ENCODE measurements at regions not wholly inside any gene's neighbourhood (a gene's known extent, or its start where the extent isn't known, plus 50 kb on each side); places are given as distances from the start of the nearest gene placed in this dataset.
"Not testable (repeated sequence)": the region's sequence is repeated elsewhere in the genome, so short reads cannot be mapped to it uniquely, and the experiment has no call there.

- DNase-seq (ENCODE audit: low read depth in 4 of 4, low spot score in 2 of 4): no peak
These were observed 77.9 kb upstream of the RHOBTB1 start for GRCh38 chr10:61021926-61022325.

- DNase-seq (ENCODE audit: low read depth in 4 of 4, low spot score in 2 of 4): no peak
These were observed 76.6 kb upstream of the RHOBTB1 start for GRCh38 chr10:61020420-61021158.

GRCh38 chr10:61018146-61018545 lies 74.2 kb upstream of the RHOBTB1 start:
- no peak for DNase-seq (ENCODE audit: low read depth in 4 of 4, low spot score in 2 of 4)

GRCh38 chr10:61016630-61017029 lies 72.6 kb upstream of the RHOBTB1 start:
- DNase-seq (ENCODE audit: low read depth in 4 of 4, low spot score in 2 of 4): no peak

GRCh38 chr10:61016007-61016406 lies 72.0 kb upstream of the RHOBTB1 start:
- no peak for DNase-seq (ENCODE audit: low read depth in 4 of 4, low spot score in 2 of 4)

- no peak for DNase-seq (ENCODE audit: low read depth in 4 of 4, low spot score in 2 of 4)
These were observed 66.9 kb upstream of the RHOBTB1 start for GRCh38 chr10:61010863-61011262.

- DNase-seq (ENCODE audit: low read depth in 4 of 4, low spot score in 2 of 4): not testable (repeated sequence)
These were observed 59.1 kb upstream of the RHOBTB1 start for GRCh38 chr10:61003069-61003468.

GRCh38 chr10:61001731-61002122 lies 57.7 kb upstream of the RHOBTB1 start:
- no peak for DNase-seq (ENCODE audit: low read depth in 4 of 4, low spot score in 2 of 4)

GRCh38 chr10:61000769-61001730 lies 57.1 kb upstream of the RHOBTB1 start:
- DNase-seq (ENCODE audit: low read depth in 4 of 4, low spot score in 2 of 4): peak in 2 of 4 donors; percentile 30 to 61

GRCh38 chr10:60998932-60999331 lies 54.9 kb upstream of the RHOBTB1 start:
- no peak for DNase-seq (ENCODE audit: low read depth in 4 of 4, low spot score in 2 of 4)

- DNase-seq (ENCODE audit: low read depth in 4 of 4, low spot score in 2 of 4): no peak
These were observed 50.1 kb upstream of the RHOBTB1 start for GRCh38 chr10:60994128-60994527.

All from left renal cortex interstitium (tissue), 4 donors.